ENCODE measurements at regions not wholly inside any gene's neighbourhood (a gene's known extent, or its start where the extent isn't known, plus 50 kb on each side); places are given as distances from the start of the nearest gene placed in this dataset.

GRCh38 chr3:95615592-95616310, 1198.6 kb upstream of the EPHA6 start:
- DNase-seq (ENCODE audit: low read depth in 2 of 2) = no peak
- H3K4me3 ChIP-seq (replicated peaks in 1 of 2; ENCODE audit: low read depth in 2 of 2, low read length in 2 of 2) = no peak overlapping the region
- TF ChIP-seq CTCF (IDR thresholded peaks at IDR 0.05; ENCODE audit: low read depth, low read length) = no peak

DNA sequence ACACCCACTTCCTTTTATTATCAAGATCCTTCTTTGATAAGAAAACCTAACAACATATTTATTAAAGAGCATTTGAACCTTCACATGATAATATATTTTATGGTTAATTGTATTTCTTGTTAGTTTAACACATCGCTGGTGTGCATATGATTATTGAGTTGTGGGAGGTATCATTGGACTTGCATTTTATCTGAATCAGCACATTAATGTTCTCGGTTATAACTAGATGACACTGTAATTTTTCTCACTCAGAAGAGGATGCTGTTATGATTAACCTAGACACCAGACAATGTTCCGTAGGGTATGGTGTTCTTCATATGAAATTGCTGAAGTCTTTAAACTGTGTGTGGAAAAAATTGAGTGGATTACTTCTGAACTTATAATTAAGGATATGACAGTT, 1188.3 kb upstream of the EPHA6 start:
- no peak for TF ChIP-seq CTCF (IDR thresholded peaks at IDR 0.05; ENCODE audit: low read depth, low read length)
- H3K4me3 ChIP-seq (replicated peaks in 1 of 2; ENCODE audit: low read depth in 2 of 2, low read length in 2 of 2) = no peak overlapping the region
- no peak for DNase-seq (ENCODE audit: low read depth in 2 of 2)

DNA sequence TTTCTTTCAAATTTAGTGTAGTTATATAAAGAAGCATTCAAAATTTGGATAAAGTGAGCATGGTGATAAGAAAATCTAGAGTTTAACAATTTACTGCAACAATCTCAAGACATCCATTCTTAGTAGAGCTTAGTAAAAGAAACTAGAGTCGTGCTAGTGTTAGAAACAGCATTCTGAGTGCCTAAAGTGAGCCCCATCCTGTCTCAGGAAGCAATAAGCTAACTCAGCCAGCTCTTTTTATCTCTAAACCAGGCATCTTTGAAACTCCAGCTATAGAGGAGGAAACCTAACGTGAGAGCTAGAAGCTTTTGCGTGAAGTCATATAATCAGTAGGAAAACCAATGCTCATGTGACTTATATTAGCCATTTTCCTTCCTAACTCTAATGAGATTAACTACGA, 1187.1 kb upstream of the EPHA6 start:
- H3K4me3 ChIP-seq (replicated peaks in 1 of 2; ENCODE audit: low read depth in 2 of 2, low read length in 2 of 2) = no peak overlapping the region
- no peak for TF ChIP-seq CTCF (IDR thresholded peaks at IDR 0.05; ENCODE audit: low read depth, low read length)
- no peak for DNase-seq (ENCODE audit: low read depth in 2 of 2)

- no peak overlapping the region for H3K4me3 ChIP-seq (replicated peaks in 1 of 2; ENCODE audit: low read depth in 2 of 2, low read length in 2 of 2)
- DNase-seq (ENCODE audit: low read depth in 2 of 2) = no peak
- TF ChIP-seq CTCF (IDR thresholded peaks at IDR 0.05; ENCODE audit: low read depth, low read length) = no peak
Observed at GRCh38 chr3:95627697-95628096, 1186.7 kb upstream of the EPHA6 start.

- no peak for DNase-seq (ENCODE audit: low read depth in 2 of 2)
- no peak overlapping the region for H3K4me3 ChIP-seq (replicated peaks in 1 of 2; ENCODE audit: low read depth in 2 of 2, low read length in 2 of 2)
- no peak for TF ChIP-seq CTCF (IDR thresholded peaks at IDR 0.05; ENCODE audit: low read depth, low read length)
Observed at GRCh38 chr3:95629802-95630201, 1184.6 kb upstream of the EPHA6 start.

GRCh38 chr3:95645291-95645690, 1169.1 kb upstream of the EPHA6 start:
- DNase-seq (ENCODE audit: low read depth in 2 of 2) = no peak
- no peak for TF ChIP-seq CTCF (IDR thresholded peaks at IDR 0.05; ENCODE audit: low read depth, low read length)
- H3K4me3 ChIP-seq (replicated peaks in 1 of 2; ENCODE audit: low read depth in 2 of 2, low read length in 2 of 2) = no peak overlapping the region

Data from cardiac fibroblast (primary cell).